NOMO-1 treated with DMSO at 0.1 percent for 48 hours (cell line): ENCODE measurements at regions not wholly inside any gene's neighbourhood (a gene's known extent, or its start where the extent isn't known, plus 50 kb on each side); places are given as distances from the start of the nearest gene placed in this dataset.
"Not testable (repeated sequence)": the region's sequence is repeated elsewhere in the genome, so short reads cannot be mapped to it uniquely, and the experiment has no call there.

ENCODE experiments used
- DNase-seq: peaks from one replicate; lab custom pipeline; 2025; ENCODE audit not compliant: unreplicated experiment; lab: John Stamatoyannopoulos, UW

DNA sequence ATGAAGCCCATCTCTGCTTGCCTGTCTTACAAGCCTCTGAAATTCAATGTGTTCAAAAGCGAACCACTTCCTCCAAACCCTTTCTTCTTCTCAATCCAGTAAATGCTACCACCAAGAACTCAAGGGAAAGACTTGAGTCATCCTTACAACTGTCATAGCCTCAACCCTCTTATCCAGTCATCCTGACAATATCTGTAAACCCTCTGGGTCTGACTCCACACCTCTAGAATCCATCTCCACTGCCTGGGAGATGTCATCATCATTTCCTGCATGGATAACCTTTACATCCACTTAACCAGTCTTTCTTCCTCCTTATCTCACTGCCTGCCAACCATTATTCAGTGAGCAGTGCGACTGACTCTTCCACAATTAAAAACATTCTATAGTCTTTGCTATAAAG, 441.1 kb downstream of the SETD4 start:
- no peak for DNase-seq

GRCh38 chr21:35617491-35617890, 442.8 kb downstream of the SETD4 start:
- DNase-seq = no peak

DNA sequence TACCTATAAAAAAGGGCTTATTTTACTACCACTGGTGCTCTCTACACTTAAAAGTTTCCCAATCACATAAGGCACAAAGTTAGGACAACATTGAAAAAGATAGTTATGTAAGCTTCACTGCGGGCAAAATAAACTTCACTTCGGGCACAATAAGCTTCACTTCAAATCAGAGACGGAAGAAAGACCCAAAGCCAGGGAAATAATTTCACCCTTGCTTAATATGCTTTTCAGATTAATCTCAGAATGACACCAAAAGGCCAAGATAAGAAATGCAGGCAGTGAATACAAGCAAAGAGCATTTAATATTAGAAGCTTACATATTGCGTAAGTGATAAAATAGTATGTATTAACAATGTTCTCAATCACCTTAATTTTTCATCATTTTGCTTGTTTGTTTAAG, 444.2 kb downstream of the SETD4 start:
- peak; percentile 58 for DNase-seq

DNA sequence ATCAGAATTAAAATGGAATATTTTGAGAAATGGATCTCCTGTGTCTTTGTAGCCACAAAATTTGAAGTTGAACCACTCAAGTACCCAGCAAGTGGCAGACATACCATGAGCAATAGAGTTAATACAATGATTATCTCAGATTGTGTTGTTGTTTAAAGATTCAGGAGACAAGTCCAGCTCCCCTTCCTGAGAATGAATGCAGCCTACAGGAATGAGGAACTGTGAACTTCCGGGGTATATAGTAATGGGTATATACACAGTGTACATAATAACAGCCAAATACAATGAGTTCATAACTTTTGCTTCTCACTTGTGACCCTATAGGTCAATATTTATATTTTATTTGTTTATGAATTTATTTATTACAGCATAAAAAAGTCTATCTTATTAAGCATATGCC, 445.0 kb downstream of the SETD4 start:
- peak; percentile 10 for DNase-seq

DNA sequence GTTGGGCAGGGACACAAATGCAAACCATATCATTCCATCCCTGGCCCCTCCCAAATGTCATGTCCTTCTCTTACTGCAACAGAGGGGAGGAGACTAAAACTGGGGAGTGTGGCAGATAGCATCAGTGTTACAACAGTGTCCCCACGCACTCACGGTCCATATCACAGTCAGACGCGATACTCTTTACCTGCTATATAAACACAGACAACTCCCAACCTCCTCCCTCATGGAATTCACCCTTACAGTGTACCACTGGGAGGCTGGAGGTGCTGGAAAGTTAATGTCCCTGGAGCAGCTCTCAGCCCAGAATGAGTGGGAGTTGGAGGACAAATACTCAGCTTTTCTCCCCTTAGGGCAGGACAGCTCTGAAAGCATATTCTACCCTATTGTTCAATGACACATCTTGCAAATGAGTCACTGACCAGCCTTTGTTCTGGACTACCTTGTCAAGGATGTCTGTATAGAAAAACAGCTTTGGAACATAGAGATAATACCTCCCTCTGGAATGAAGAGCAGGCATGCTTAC, 445.9 kb downstream of the SETD4 start:
- DNase-seq = no peak

DNA sequence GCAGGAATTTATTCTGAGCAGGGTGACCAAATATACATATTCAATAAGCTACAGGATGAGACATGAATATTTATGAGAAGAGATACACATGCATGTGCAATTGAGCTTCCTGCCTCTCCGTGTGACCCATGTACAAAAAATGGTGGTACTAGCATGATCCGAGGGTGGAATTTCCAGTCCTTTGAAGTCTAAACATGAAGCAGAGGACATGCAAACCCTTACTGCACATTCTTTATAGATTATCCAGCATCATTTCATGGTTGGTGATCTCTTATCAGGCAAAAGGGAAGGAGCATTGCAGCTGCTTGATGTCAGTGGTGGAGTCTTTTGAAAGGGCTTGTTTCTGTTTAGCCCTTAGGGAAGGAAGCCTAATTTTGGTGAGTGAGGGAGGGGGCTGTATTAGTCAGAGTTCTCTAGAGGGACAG, 448.6 kb downstream of the SETD4 start:
- no peak for DNase-seq

- no peak for DNase-seq
These were observed 451.1 kb downstream of the SETD4 start for GRCh38 chr21:35609263-35609662.

GRCh38 chr21:35607406-35607805, 452.9 kb downstream of the SETD4 start:
- no peak for DNase-seq

GRCh38 chr21:35606578-35606977, 453.7 kb downstream of the SETD4 start:
- DNase-seq = no peak

GRCh38 chr21:35606146-35606545, 454.2 kb downstream of the SETD4 start:
- DNase-seq = no peak

GRCh38 chr21:35603494-35603893, 456.8 kb downstream of the SETD4 start:
- DNase-seq = no peak

GRCh38 chr21:35602811-35603362, 457.4 kb downstream of the SETD4 start:
- DNase-seq = peak; percentile 20

DNA sequence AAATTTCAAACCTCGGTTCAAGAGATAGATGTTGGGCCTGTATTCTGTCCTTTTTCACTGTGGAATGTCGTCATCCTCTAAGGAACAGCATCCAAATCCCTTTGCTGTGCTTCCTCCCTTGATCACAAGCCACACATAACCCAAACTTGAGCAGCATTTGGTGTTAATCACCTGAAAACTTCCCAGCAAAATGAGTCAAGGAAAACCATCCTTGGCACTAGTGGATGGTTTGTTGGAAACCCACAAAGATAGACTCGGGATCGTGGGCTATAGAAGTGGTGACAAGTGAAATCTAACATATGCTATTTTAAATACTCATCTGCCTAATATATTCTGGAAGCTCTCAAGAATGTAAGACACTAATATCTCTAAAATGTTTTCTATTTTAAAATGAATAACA, 459.1 kb downstream of the SETD4 start:
- no peak for DNase-seq

DNA sequence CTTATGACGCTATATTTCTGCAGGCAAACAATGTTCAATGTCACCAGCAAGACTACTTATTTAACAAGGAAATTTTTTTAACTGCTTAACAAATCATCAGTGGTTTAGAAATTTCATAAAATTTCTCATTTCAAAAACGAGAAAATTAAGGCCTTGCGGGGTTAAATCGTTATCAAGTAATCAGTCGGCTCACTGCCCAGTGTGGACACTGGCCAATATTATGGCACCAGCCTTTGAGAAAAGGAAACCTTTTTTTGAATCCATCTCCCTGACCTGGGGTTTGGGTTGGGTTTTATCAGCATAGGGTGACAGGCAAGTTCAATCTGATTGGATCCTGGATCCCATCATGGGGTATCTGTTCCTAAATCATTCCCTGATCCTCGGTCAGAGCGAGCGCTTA, 461.2 kb downstream of the SETD4 start:
- no peak for DNase-seq

DNA sequence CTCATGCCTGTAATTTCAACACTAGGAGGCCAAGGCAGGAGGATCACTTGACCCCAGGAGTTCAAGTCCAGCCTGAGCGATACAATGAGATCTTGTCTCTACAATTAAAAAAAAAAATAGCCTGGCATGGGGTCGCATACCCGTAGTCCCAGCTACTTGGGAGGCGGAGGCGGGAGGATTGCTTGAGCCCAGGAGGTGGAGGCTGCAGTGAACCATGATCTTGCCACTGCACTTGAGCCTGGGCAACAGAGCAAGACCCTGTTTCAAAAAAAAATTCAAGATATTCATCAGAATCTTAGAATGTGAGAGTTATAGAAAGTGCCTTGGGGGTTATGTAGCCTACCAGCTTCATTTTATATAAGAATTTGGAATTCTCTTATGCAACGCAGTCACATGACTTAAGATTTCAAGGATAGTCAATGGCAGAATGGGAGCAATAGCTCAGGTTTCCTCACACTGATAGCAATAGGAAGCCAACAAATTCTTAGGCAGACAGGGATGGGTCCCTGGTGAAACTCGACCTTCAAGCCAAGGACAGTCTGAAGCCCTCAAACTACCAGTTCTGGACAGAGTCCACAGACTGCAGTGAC, 462.5 kb downstream of the SETD4 start:
- no peak for DNase-seq

DNA sequence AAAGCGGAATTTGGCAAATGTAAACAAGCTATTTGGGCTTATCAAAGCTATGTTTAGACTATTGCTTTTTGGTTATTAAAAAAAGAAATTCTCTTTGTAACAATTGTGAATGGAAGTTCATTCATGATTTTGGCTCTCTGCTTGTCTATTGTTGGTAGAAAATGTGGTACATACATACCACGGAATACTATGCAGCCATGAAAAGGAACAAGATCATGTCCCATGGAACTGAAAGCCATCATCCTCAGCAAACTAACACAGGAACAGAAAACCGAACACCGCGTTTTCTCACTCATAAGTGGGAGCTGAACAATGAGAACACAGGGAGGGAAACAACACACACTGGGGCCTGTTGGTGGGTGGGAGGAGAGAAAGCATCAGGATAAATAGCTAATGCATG, 465.4 kb downstream of the SETD4 start:
- DNase-seq = no peak

DNA sequence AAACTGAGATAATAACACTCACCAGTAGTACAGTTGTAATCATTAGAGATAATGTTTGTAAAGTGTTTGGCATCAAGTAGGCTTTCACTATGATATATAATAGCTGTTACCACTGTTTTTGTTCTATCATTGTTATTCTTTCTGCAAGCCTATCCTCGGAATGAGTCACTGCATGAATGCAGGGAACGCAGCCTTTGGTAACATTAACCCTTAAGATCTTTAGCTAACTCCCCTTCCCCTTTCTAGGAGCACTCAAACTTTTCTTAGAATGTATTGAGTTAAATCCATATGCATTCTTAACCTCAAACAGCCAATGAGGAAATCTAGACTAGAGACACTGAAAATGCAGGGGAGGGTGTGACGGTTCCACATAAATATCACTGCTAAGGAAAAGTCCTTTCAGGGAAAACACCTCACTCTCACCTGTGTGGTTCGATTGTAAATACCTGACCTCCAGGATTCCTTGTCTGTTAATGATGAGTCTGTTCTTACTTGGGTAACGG, 467.3 kb downstream of the SETD4 start:
- no peak for DNase-seq

- not testable (repeated sequence) for DNase-seq
These were observed 470.0 kb downstream of the SETD4 start for GRCh38 chr21:35590284-35590683.

DNA sequence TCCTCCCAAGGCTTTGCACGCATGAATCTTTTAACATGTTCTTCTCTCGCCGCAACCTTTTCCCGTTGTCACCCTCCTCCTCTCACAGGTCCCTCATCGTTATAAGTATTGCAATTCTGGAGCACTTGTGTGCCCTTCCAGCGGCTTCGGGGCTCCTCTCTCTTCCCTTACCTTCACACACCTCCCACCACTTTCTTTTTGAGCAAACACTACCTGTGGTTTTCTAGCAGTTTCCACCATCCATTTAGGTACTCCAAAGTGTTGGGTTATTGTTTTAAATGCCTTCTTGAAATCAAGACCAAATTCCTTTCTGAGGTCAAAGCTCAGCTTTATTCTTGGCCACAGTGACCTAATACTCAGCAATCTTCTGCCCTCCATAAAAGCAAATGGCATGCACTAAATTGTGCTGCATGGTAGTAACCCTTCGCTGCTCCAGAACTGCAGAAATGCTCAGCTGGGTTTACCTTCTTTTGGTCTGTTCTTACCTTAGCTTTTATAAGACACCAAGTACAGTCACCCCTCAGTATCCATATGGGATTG, 472.4 kb downstream of the SETD4 start:
- no peak for DNase-seq

DNA sequence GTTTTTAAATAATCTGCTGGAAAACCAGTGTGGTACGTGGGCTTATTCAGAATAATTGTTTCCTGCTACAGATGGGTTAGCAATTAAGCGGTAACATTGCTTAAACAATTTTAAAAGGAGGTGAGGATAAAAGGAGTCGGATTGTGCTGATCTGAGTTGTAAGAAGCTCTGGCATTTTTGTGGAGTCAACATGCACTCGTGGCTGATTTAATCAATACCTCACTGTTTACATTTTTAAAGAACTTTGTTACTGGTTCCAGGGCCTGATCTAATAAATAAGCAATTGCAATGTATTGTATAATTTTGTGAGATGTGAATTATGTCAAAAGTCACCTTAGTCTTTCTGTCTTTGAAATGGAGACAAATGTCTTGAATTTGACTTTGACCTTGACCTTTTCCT, 474.0 kb downstream of the SETD4 start:
- no peak for DNase-seq

DNA sequence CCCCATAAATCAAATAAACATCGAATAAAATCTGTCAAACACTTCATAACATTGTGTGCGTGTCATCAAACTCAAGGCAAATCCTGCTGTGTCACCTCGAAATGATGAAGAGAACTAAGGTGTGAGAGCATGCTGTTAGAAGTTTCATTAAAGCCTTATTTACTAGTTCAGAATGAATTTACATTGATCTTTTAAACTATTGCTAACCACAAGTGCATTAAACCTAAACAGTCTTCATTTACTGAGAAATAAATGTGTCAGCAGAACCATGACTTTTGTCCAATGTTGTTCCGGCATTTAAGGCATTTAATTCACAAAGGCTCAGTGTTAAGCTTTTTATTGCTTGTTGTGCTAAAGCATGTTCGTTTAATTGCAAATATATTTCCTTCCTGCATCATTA, 474.4 kb downstream of the SETD4 start:
- no peak for DNase-seq

DNA sequence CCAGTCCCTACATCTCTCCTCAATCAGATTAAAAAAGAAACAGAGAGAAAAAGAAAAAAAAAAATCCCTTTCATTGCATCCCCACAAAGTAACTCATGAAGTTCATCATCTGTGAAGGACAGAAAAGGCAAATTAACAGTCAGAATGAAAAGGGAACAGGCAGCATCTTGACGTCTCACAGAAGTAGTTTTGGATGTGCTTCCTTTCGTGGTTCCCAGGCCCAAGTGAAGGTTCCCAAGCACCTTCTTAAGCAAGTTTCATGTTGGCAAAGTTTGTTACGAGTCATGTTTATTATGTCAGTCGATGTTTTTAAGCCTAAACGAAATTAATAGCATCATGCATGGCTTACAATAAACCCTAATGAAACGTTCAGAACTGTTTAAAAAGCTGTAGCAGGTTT, 475.2 kb downstream of the SETD4 start:
- no peak for DNase-seq
